Stimulated activated CD4-positive, alpha-beta T cell treated with anti-CD3 and anti-CD28 coated beads, Interleukin-4, amount 100 ng/mL, for 1 hour (primary cell): ENCODE measurements at regions not wholly inside any gene's neighbourhood (a gene's known extent, or its start where the extent isn't known, plus 50 kb on each side); places are given as distances from the start of the nearest gene placed in this dataset.
"Not testable (repeated sequence)": the region's sequence is repeated elsewhere in the genome, so short reads cannot be mapped to it uniquely, and the experiment has no call there.

Source experiments
- DNase-seq: peaks from one replicate; pipeline ENCODE4 v3.0.0-alpha.2; 2020

- no peak for DNase-seq
These were observed 397.6 kb upstream of the MAF start for GRCh38 chr16:79998143-79998542.

GRCh38 chr16:79997257-79997656, 396.7 kb upstream of the MAF start:
- no peak for DNase-seq

GRCh38 chr16:79996321-79996720, 395.8 kb upstream of the MAF start:
- DNase-seq, result no peak

GRCh38 chr16:79995315-79995714, 394.8 kb upstream of the MAF start:
- no peak for DNase-seq

- DNase-seq, result no peak
These were observed 393.9 kb upstream of the MAF start for GRCh38 chr16:79994418-79994817.

GRCh38 chr16:79993629-79994209, 393.2 kb upstream of the MAF start:
- no peak for DNase-seq

GRCh38 chr16:79991969-79992368, 391.4 kb upstream of the MAF start:
- DNase-seq, result no peak

DNA sequence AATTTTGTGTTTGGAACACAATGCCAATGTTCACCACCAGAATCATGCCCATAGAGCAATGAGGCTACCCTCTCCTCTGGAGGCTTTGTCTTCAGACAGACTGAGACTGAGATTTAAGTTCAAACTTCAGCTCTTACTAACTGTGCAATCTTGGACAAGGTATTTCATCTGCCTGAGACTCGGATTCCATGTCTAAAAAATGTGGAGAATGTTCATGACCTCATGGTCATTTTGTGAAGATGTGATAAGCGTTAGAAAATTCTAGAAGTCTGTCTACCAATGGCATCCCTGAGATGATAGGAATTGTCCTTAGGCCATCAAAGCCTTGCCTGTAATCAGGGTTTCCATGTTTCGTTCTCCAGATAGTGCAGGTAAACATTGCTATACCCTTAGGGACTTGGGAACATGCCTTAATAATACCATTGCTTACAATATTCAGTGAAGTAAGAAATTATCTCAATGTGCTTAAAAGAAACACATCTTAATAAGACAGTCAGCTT, 388.2 kb upstream of the MAF start:
- no peak for DNase-seq

- no peak for DNase-seq
These were observed 387.6 kb upstream of the MAF start for GRCh38 chr16:79988089-79988488.

DNA sequence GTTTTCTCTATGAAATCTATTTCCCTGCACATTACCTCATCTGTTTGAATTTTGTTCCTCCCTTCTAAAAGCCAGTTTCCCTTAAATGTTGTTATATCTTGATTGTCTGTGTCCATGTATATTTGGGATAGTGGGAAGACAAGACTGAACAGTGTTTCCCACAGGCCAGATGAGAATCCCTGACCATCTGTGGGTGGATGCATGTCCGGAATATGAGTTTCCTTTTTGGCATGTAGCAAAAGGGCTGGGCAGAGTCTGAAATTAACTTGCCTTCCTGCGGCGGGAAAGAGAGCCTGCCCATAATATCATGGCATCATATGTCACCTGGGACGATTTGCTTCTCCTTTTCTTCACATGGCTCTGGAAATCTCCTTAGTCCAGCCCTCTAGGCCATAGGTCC, 385.8 kb upstream of the MAF start:
- no peak for DNase-seq

DNA sequence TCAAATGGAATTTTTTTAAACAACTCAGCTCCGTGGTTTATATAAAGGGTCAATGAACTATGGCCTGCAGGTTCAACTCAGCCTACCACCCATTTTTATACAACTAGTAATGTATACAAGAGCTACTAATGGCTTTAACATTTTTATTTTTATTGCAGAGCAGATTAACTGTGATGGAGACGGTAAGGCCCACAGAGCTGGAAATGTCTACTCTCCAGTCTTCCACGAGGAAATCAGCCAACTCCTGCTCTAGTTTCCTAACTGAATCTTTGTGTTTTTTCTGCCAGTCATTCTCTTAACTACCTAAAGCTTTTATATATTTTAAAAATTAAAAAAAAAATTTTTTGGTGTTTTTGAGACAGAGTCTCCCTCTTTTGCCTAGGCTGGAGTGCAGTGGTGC, 385.1 kb upstream of the MAF start:
- DNase-seq, result no peak

DNA sequence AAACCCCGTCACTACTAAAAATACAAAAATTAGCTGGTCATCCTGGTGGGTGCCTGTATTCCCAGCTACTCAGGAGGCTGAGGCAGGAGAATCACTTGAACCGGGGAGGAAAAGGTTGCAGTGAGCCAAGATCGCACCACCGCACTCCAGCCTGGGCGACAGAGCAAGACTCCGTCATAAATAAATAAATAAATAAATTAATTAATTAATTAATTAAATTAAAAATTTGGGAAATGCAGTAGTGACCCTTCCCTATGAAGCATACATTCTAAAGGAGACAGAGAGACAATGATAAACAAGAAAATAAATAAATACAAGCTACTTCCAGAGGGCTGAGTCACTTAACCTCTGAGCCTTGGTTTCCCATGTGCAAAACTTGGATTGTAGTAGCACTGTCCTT, 383.6 kb upstream of the MAF start:
- DNase-seq, result not testable (repeated sequence)

DNA sequence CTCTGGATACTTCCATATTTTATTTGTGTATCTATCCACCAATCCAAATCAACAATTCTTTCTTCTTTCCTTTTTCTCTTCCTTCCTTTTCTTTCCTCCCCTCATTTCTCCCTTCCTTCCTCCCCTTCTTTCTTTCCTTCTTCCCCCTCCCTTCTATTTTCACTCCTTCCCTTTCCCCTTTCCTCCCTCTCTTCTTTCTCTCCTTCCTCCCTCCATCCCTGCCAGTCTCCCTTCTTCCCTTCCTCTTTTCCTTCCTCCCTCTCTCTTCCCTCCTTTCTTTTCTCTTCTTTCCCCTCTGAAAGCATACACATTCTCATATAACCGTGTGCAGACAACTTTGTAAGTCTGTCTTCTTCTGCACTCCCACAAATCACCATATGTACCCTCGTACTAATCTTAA, 382.3 kb upstream of the MAF start:
- DNase-seq, result no peak

- DNase-seq, result no peak
These were observed 381.8 kb upstream of the MAF start for GRCh38 chr16:79982361-79982760.

DNA sequence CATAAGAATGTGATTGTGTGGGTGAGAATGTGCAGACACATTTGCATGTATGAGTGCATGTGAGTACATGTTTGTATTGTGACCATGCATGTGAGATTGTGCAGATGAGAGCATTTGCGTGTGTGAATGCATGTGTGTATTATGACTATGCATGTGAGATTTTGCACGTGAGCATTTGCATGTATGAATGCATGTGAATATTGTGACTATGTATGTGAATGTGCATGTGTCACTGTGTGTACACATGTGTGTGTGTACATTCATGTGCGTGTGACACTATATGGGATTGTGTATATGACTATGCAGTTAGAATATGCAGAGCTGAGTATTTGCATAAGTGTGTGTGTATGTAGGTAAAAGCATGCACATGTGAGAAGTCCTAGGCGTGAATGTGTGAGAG, 381.3 kb upstream of the MAF start:
- DNase-seq, result no peak

DNA sequence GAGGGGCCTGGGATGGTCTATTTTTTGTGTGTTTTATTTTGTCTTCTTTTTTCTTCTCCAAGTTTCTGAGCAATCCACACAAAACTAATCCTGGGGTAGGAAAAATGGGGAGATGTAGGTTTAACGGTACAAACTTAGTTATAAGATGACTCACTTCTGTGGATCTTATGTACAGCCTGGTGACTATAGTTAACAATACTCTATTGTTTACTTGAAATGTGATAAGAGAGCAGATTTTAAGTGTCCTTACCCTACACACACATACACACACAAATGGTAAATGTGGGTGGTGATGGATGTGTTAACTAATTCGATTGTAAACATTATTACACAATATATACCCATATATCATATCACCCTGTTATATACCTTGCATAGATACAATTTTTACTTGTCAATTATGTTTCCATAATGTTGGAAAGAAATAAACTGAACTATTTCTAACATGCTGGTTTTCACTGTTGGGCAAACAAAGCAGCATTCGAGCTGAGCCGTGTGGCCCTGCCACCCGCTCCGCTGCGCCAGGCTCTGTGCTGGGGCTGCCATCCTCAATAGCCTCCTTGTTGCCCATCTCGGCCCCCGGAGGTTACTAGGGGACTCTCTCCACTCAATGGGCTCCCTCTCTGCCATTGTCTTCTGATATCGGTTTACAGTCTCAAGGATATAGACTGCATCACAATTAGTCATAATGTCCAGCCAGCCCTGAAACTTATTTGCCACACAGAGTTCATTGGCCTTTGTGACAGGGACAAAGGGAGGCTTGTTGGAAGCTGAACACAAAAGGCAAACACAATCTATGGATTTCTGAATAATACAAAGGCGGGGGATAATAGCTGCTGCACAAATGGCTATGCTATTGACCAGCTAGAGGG, 380.3 kb upstream of the MAF start:
- no peak for DNase-seq

DNA sequence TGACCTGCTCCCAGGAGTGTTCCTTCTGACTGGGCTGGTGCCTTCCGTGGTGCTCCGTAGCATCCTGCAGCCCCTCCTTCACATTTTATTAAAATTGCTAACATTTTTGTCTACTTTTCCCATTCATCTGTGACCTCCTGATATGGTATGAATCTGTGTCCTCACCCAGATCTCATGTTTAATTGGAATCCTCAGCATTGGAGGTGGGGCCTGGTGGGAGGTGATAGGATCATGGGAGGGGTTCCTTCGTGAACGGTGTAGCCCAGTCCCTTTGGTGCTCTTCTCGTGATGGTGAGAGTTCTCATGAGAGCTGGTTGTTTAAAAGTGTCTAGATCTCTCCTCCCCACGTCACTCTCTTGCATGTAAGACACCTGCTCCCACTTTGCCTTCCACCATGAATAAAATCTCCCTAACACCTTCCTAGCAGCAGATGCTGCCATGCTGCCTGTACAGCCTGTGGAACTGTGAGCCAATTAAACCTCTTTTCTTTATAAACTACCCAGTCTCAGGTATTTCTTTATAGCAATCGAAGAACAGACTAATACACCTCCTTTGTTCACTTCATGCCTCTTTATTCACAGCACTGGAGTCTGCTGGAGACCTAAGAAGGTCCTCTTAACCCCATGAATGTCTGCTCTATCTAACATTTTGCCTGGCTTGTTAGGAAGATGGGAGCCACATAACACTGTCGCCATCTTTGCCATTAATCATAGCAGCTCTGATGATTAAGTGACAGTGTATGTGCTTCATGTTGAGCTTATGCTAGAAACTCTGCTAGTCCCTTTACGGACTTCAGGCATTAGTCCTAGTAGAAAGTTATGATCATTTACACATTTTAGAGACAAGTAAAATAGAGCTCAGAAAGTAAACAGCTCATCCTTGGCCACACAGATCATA, 377.7 kb upstream of the MAF start:
- no peak for DNase-seq

DNA sequence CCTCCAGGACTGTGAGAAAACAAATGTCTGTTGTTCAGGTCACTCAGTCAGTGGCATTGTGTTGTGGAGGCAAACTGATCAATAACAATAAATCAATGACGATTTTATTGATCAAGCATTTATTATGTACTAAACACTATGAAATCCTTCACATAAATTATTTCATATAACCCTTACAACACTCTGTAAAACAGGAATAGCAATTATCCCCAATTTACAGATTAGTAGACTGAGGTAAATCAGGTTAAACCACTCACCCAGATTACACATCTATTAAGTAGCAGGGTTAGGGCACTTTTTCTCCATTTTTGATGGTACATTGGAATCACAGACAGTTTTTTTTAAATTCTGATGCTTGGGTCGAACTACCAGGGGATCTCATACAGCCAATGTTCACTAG, 372.8 kb upstream of the MAF start:
- no peak for DNase-seq

- DNase-seq, result no peak
These were observed 371.6 kb upstream of the MAF start for GRCh38 chr16:79972053-79972704.

DNA sequence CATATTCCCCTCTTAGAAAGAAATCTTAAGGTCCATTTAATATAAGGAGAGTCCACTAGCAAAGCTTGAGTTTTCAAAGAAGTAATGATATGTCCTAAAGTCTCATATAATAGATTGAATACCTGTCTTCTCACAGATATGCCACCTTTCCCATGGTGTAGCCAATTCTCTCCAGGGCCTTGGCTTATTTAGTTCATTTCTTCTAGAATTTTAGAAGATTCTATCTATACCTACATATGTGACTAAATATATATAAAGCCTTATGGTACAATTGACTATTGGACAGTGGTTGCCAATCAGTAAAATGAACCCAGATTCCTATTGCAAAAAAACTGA, 370.7 kb upstream of the MAF start:
- DNase-seq, result no peak

- no peak for DNase-seq
These were observed 370.2 kb upstream of the MAF start for GRCh38 chr16:79970551-79971236.

DNA sequence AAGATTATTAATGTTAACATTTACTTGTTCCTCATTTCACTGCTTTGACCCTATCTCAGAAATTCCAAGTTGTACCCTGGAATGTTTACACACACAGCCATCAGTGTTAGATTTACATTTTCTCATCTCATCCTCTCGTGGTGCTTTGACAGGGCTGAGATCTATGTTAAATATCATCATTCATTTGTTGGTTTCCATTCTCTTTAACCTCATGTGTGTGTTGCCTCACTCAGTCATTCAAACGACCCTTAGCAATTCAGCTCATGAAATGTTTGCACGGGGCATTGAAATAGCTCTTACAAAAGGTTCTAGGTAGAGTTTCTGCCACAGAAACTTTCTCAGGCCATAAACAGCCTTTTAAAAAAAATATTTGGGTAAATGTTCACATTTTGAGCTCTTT, 369.6 kb upstream of the MAF start:
- DNase-seq, result no peak

DNA sequence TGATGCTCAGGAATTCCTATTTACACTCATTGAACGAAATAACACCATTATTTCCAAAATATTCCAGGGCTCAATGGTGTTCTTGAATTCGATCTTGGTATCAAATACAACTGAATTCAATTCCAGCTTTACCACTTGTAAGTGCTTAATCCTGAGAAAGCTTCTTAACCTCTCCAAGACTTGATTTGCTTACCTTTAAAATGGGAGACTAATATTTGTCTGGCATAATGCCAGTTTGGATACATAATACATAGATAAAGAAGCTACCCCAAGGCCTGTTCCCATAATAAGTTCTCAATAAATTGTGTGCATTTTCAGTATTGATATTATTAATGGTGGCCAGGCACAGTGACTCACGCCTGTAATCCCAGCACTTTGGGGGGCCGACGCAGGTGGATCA, 368.9 kb upstream of the MAF start:
- no peak for DNase-seq
